ENCODE measurements at regions not wholly inside any gene's neighbourhood (a gene's known extent, or its start where the extent isn't known, plus 50 kb on each side); places are given as distances from the start of the nearest gene placed in this dataset.

DNA sequence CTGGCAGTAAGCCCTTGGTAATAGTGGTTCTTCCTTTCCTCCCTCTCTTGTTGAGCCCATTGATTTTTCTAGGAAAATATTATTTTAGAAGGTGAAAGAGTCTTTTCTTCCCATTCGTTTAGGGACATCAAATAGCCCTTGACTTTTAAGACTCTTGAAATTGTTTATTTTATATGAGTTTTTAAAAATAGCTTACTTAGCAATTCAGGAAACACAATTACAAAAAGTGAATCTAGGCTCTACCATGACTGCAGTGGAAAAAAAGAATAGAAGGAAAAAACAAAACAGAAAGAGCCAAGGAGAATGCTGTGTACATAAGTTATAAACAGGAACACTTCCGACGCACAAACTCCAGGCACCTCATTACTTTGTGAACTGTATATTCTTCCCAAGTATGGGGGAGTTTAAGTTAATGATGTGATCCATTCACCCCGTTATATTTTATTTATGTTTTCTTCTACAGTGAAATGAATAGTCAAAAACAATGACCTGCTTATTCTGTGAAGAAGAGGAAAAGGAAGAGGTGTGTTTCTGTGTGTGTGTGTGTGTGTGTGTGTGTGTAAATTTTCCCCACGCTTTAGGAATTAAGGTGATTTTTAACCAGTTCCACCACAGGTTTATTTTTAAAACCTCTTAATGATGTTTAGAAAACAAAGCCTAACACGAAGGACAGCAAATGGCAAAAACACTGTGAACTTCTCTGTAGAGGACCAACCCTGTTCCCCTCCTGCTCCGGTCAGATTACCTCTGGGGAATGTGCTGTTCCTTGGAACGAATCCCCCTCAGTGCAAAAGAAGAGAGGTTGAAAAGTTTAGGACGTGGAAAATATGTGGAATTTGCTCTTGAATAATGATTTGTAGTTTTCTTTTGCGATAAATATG, 266.3 kb downstream of the KLF5 start:
- TF ChIP-seq POLR2A (IDR thresholded peaks at IDR 0.05), result no peak
- TF ChIP-seq, protein P1, sequence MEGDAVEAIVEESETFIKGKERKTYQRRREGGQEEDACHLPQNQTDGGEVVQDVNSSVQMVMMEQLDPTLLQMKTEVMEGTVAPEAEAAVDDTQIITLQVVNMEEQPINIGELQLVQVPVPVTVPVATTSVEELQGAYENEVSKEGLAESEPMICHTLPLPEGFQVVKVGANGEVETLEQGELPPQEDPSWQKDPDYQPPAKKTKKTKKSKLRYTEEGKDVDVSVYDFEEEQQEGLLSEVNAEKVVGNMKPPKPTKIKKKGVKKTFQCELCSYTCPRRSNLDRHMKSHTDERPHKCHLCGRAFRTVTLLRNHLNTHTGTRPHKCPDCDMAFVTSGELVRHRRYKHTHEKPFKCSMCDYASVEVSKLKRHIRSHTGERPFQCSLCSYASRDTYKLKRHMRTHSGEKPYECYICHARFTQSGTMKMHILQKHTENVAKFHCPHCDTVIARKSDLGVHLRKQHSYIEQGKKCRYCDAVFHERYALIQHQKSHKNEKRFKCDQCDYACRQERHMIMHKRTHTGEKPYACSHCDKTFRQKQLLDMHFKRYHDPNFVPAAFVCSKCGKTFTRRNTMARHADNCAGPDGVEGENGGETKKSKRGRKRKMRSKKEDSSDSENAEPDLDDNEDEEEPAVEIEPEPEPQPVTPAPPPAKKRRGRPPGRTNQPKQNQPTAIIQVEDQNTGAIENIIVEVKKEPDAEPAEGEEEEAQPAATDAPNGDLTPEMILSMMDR (IDR thresholded peaks at IDR 0.05), result no peak
- no peak for TF ChIP-seq EP300 (IDR thresholded peaks at IDR 0.05)

Measured in ovary (tissue), 3 donors.